ENCODE measurements at regions not wholly inside any gene's neighbourhood (a gene's known extent, or its start where the extent isn't known, plus 50 kb on each side); places are given as distances from the start of the nearest gene placed in this dataset.

DNA sequence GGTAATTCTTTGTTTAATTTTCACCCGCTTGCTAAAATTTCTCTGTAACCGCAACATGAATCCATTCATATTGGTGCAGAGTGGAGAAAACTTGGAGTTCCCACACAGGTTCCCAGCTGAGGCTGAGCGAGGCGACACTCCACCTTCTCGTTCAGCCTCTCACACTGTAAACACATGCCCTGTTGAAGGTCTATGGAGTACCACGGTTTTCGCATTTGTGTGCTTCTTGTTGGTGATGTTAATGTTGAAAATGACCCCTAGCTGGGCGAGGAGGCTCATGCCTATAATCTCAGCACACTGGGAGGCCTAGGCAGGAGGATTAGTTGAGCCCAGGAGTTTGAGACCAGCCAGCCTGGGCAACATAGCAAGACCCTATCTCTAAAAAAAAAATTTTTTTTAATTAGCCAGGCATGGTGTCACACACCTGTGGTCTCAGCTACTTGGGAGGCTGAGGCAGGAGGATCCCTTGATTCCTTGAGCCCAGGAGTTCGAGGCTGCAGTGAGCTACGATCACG lies 67.2 kb downstream of the ARHGEF18 start:
- H2BK20ac ChIP-seq (ENCODE audit: low read depth, low read length): no peak overlapping the region
- H3K9ac ChIP-seq (ENCODE audit: low read depth, low read length): no peak overlapping the region
- peaks cover 35 to 61% of the 10 kb centered on the region in 2 experiments for H3K79me1 ChIP-seq (ENCODE audit: low read depth in 1 of 2, low read length in 2 of 2)
- no peak overlapping the region for H2BK5ac ChIP-seq (ENCODE audit: low read depth, low read length, poor library complexity, severe bottlenecking)
- no peak overlapping the region for H2BK15ac ChIP-seq (ENCODE audit: low read depth, low read length)
- BruUV-seq (replicated peaks): no TSS peak
- ChIA-PET CTCF (no interaction called here), POLR2A (ENCODE audit: unreplicated experiment) (no interaction called here)
- intact Hi-C loops (cut with micrococcal nuclease): no loop called here
- WGBS, 2 experiments (ENCODE audit: extremely low coverage in 2 of 2, insufficient read length in 1 of 2): no CpG with 5 or more reads among the region's 11 CpGs
- H2BK120ac ChIP-seq (ENCODE audit: low read depth, low read length): no peak overlapping the region
- no peak overlapping the region for H2AFZ ChIP-seq (replicated peaks; ENCODE audit: low read length, poor library complexity)
- H2AK5ac ChIP-seq (ENCODE audit: low read depth, low read length): no peak overlapping the region
- dilution Hi-C loops (cut with HindIII; ENCODE audit: low sequenced_read_pairs, unreplicated experiment): no loop called here
- no peak overlapping the region for H2AK9ac ChIP-seq (replicated peaks; ENCODE audit: low read depth, low read length, poor library complexity)
- peaks cover 15% of the 10 kb centered on the region for H3K9me1 ChIP-seq (ENCODE audit: insufficient read depth, low read length)
- H4K8ac ChIP-seq (ENCODE audit: low read depth in 2 of 2, low read length in 2 of 2): no peak overlapping the region
- no peak overlapping the region for H3K4ac ChIP-seq (ENCODE audit: low read depth, low read length)
- no peak overlapping the region for H3K23ac ChIP-seq (ENCODE audit: low read depth, low read length)
- H3K27me3 ChIP-seq (ENCODE audit: control insufficient read depth, insufficient read depth, low read length): no peaks in the 10 kb centered on the region
- H4K5ac ChIP-seq (ENCODE audit: low read depth, low read length): no peak overlapping the region
- H3K14ac ChIP-seq (replicated peaks; ENCODE audit: low read depth, low read length): peak overlapping the region; percentile 35; the same call in 1 of the 2 replicates
- in situ Hi-C loops (cut with MboI; ENCODE audit: low sequenced_read_pairs): no loop called here
- ATAC-seq (ENCODE audit: low read depth): no peak
- TF ChIP-seq, protein P1, sequence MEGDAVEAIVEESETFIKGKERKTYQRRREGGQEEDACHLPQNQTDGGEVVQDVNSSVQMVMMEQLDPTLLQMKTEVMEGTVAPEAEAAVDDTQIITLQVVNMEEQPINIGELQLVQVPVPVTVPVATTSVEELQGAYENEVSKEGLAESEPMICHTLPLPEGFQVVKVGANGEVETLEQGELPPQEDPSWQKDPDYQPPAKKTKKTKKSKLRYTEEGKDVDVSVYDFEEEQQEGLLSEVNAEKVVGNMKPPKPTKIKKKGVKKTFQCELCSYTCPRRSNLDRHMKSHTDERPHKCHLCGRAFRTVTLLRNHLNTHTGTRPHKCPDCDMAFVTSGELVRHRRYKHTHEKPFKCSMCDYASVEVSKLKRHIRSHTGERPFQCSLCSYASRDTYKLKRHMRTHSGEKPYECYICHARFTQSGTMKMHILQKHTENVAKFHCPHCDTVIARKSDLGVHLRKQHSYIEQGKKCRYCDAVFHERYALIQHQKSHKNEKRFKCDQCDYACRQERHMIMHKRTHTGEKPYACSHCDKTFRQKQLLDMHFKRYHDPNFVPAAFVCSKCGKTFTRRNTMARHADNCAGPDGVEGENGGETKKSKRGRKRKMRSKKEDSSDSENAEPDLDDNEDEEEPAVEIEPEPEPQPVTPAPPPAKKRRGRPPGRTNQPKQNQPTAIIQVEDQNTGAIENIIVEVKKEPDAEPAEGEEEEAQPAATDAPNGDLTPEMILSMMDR (conservative IDR thresholded peaks at IDR 0.05; ENCODE audit: low read depth, low read length): no peak
- no peak for TF ChIP-seq FOS (IDR thresholded peaks at IDR 0.05; ENCODE audit: low read depth, low read length)
- no peak for TF ChIP-seq MAFK (IDR thresholded peaks at IDR 0.05; ENCODE audit: low read depth, low read length)
- TF ChIP-seq, protein P2, sequence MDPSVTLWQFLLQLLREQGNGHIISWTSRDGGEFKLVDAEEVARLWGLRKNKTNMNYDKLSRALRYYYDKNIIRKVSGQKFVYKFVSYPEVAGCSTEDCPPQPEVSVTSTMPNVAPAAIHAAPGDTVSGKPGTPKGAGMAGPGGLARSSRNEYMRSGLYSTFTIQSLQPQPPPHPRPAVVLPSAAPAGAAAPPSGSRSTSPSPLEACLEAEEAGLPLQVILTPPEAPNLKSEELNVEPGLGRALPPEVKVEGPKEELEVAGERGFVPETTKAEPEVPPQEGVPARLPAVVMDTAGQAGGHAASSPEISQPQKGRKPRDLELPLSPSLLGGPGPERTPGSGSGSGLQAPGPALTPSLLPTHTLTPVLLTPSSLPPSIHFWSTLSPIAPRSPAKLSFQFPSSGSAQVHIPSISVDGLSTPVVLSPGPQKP (IDR thresholded peaks at IDR 0.05; ENCODE audit: borderline replicate concordance, low read depth, low read length): no peak
- TF ChIP-seq CHD1 (IDR thresholded peaks at IDR 0.05; ENCODE audit: low read depth, low read length): no peak
- TF ChIP-seq NFE2L2 (IDR thresholded peaks at IDR 0.05; ENCODE audit: low read depth, low read length): no peak
- no peak for TF ChIP-seq MAZ (IDR thresholded peaks at IDR 0.05; ENCODE audit: borderline replicate concordance, low read depth, low read length)
- no peak for TF ChIP-seq BHLHE40 (IDR thresholded peaks at IDR 0.05; ENCODE audit: low read depth, low read length)
- peaks cover 80% of the 10 kb centered on the region for H4K20me1 ChIP-seq (ENCODE audit: insufficient read depth, low read length)
- no peak overlapping the region for H3K4me3 ChIP-seq (ENCODE audit: insufficient read depth, low read depth, low read length)
- H3K4me1 ChIP-seq (ENCODE audit: control insufficient read depth, insufficient read depth, low read length): peaks cover 12% of the 10 kb centered on the region
- H3K27ac ChIP-seq (ENCODE audit: insufficient read depth, low read length): no peak overlapping the region
- H4K91ac ChIP-seq (ENCODE audit: insufficient read depth, low read depth, low read length): no peak overlapping the region
- H3K9me3 ChIP-seq (ENCODE audit: control insufficient read depth, insufficient read depth, low read length): no peaks in the 10 kb centered on the region
- 0 out of 2 replicates have a peak overlapping the region, but pooled peaks have one; percentile 19 for H3K18ac ChIP-seq (ENCODE audit: low read depth, low read length)
- DNase-seq: no peak
- peak overlapping the region; percentile 72 for H3K4me2 ChIP-seq (ENCODE audit: low read depth, low read length)
- H3K36me3 ChIP-seq (ENCODE audit: control insufficient read depth, insufficient read depth, low read length): peaks cover 2% of the 10 kb centered on the region; the same call in 1 of the 2 replicates
- H3K56ac ChIP-seq (ENCODE audit: extremely low read depth, insufficient read depth, low read length): no peak overlapping the region
